IMR-90 (cell line): ENCODE measurements at regions not wholly inside any gene's neighbourhood (a gene's known extent, or its start where the extent isn't known, plus 50 kb on each side); places are given as distances from the start of the nearest gene placed in this dataset.
"Not testable (repeated sequence)": the region's sequence is repeated elsewhere in the genome, so short reads cannot be mapped to it uniquely, and the experiment has no call there.

Source experiments
- ATAC-seq: fragments of 200-7000 bp; cut with Tn5 transposase; 2 replicates; pipeline ENCODE4 v1.9.1; 2020; ENCODE audit warnings: low read depth, mild to moderate bottlenecking, moderate library complexity
- BruUV-seq: library from RNA; stranded (reverse); fragments of 400-500 nt; replicated peaks from 2 replicates; lab custom pipeline; 2021; lab: Mats Ljungman, UMichigan
- CTCF ChIA-PET: fragments of 300-600 bp; formaldehyde crosslinking; extraction: SDS; loops from one replicate; lab custom pipeline; 2021; ENCODE audit warnings: antibody characterized with exemption; lab: Yijun Ruan, JAX
- POLR2A ChIA-PET: fragments of 300-600 bp; sonication (Branson Sonifier 250); formaldehyde crosslinking; loops from one replicate; lab custom pipeline; 2022; ENCODE audit warnings: antibody characterized with exemption; ENCODE audit not compliant: unreplicated experiment; lab: Charles Lee
- DNase-seq: peaks from one replicate; pipeline ENCODE4 v3.0.0; 2013
- H2AFZ ChIP-seq: replicated peaks from 2 replicates; pipeline ENCODE3; 2013; ENCODE audit warnings: low read length, mild to moderate bottlenecking; ENCODE audit not compliant: poor library complexity
- H2AK5ac ChIP-seq: 2 replicates; pipeline ENCODE4 v1.6.1; 2013; ENCODE audit warnings: low read depth, low read length, inconsistent platforms
- H2AK9ac ChIP-seq: replicated peaks from 2 replicates; pipeline ENCODE3; 2013; ENCODE audit warnings: mild to moderate bottlenecking, low read depth, low read length, moderate library complexity; ENCODE audit not compliant: poor library complexity
- H2BK120ac ChIP-seq: 2 replicates; pipeline ENCODE4 v1.6.1; 2013; ENCODE audit warnings: low read depth, low read length, inconsistent platforms
- H2BK15ac ChIP-seq: 3 replicates; pipeline ENCODE4 v1.6.1; 2013; ENCODE audit warnings: low read depth, low read length, inconsistent platforms
- H2BK20ac ChIP-seq: 2 replicates; pipeline ENCODE4 v1.6.1; 2013; ENCODE audit warnings: low read depth, mild to moderate bottlenecking, inconsistent platforms, low read length, moderate library complexity
- H2BK5ac ChIP-seq: 2 replicates; pipeline ENCODE4 v1.6.1; 2013; ENCODE audit warnings: mild to moderate bottlenecking, low read depth, low read length, inconsistent platforms; ENCODE audit not compliant: poor library complexity, severe bottlenecking
- H3K14ac ChIP-seq: replicated peaks from 2 replicates; pipeline ENCODE4 v1.6.1; 2013; ENCODE audit warnings: low read depth, low read length, inconsistent platforms
- H3K18ac ChIP-seq: 2 replicates; pipeline ENCODE4 v1.6.1; 2013; ENCODE audit warnings: low read depth, low read length, control low read depth
- H3K23ac ChIP-seq: 2 replicates; pipeline ENCODE4 v1.6.1; 2013; ENCODE audit warnings: low read depth, low read length, inconsistent platforms
- H3K27ac ChIP-seq: 2 replicates; pipeline ENCODE4 v1.5.1; 2013; ENCODE audit warnings: mild to moderate bottlenecking, control low read depth, low read length; ENCODE audit not compliant: insufficient read depth
- H3K27me3 ChIP-seq: 2 replicates; pipeline ENCODE4 v1.6.1; 2013; ENCODE audit warnings: low read length; ENCODE audit not compliant: control insufficient read depth, insufficient read depth
- H3K36me3 ChIP-seq: 2 replicates; pipeline ENCODE4 v1.6.1; 2013; ENCODE audit warnings: low read length, mixed read lengths; ENCODE audit not compliant: control insufficient read depth, insufficient read depth
- H3K4ac ChIP-seq: 2 replicates; pipeline ENCODE4 v1.6.1; 2013; ENCODE audit warnings: low read depth, low read length, inconsistent platforms
- H3K4me1 ChIP-seq: 2 replicates; pipeline ENCODE4 v1.6.1; 2013; ENCODE audit warnings: low read length, mixed read lengths; ENCODE audit not compliant: control insufficient read depth, insufficient read depth
- H3K4me2 ChIP-seq: 2 replicates; pipeline ENCODE4 v1.6.1; 2013; ENCODE audit warnings: low read depth, mild to moderate bottlenecking, control low read depth, low read length, moderate library complexity
- H3K4me3 ChIP-seq: 2 replicates; pipeline ENCODE4 v1.5.1; 2013; ENCODE audit warnings: low read depth, mild to moderate bottlenecking, control low read depth, low read length, moderate library complexity; ENCODE audit not compliant: insufficient read depth
- H3K56ac ChIP-seq: 2 replicates; pipeline ENCODE4 v1.6.1; 2013; ENCODE audit warnings: low read length, inconsistent platforms; ENCODE audit not compliant: insufficient read depth; ENCODE audit errors: extremely low read depth
- H3K79me1 ChIP-seq, 2 experiments: 2 replicates each; pipeline ENCODE4 v1.6.1; 2013; ENCODE audit warnings: low read length in 2 of 2, inconsistent platforms in 1 of 2, low read depth in 1 of 2
- H3K9ac ChIP-seq: 2 replicates; pipeline ENCODE4 v1.6.1; 2013; ENCODE audit warnings: low read depth, low read length, control low read depth
- H3K9me1 ChIP-seq: 2 replicates; pipeline ENCODE4 v1.6.1; 2013; ENCODE audit warnings: low read length, inconsistent platforms; ENCODE audit not compliant: insufficient read depth
- H3K9me3 ChIP-seq: 2 replicates; pipeline ENCODE4 v1.6.1; 2013; ENCODE audit warnings: low read length; ENCODE audit not compliant: control insufficient read depth, insufficient read depth
- H4K20me1 ChIP-seq: 2 replicates; pipeline ENCODE4 v1.6.1; 2013; ENCODE audit warnings: low read length, inconsistent platforms; ENCODE audit not compliant: insufficient read depth
- H4K5ac ChIP-seq: 2 replicates; pipeline ENCODE4 v1.6.1; 2013; ENCODE audit warnings: mild to moderate bottlenecking, low read depth, low read length, control low read depth
- H4K8ac ChIP-seq, 2 experiments: 2 replicates each; pipeline ENCODE4 v1.6.1; 2013; ENCODE audit warnings: low read depth in 2 of 2, low read length in 2 of 2, control low read depth in 1 of 2, inconsistent platforms in 1 of 2
- H4K91ac ChIP-seq: 2 replicates; pipeline ENCODE4 v1.6.1; 2013; ENCODE audit warnings: low read depth, low read length, inconsistent platforms; ENCODE audit not compliant: insufficient read depth
- CEBPB ChIP-seq: IDR thresholded peaks from 2 replicates; pipeline ENCODE4 v1.6.1; 2012; ENCODE audit warnings: low read depth, low read length, improper control_type of control experiment
- MAFK ChIP-seq: IDR thresholded peaks from 2 replicates; pipeline ENCODE4 v1.6.1; 2012; ENCODE audit warnings: low read depth, low read length, improper control_type of control experiment
- MAZ ChIP-seq: IDR thresholded peaks from 2 replicates; pipeline ENCODE4 v1.6.1; 2012; ENCODE audit warnings: low read depth, mild to moderate bottlenecking, low read length, improper control_type of control experiment, moderate library complexity, borderline replicate concordance
- POLR2A ChIP-seq: IDR thresholded peaks from 2 replicates; pipeline ENCODE4 v1.6.1; 2012; ENCODE audit warnings: mild to moderate bottlenecking, low read depth, low read length
- RCOR1 ChIP-seq: IDR thresholded peaks from 2 replicates; pipeline ENCODE4 v1.6.1; 2012; ENCODE audit warnings: mild to moderate bottlenecking, low read length, improper control_type of control experiment; ENCODE audit not compliant: insufficient replicate concordance
- WGBS, 2 experiments: methylation state at CpG; one replicate each; pipeline versions ENCODE4 v1.1.5 to v1.1.7; 2013; ENCODE audit warnings: missing lambda C conversion rate in 2 of 2; ENCODE audit not compliant: insufficient read length in 1 of 2; ENCODE audit errors: extremely low coverage in 2 of 2; 5-methylcytosine and 5-hydroxymethylcytosine counted together
- dilution Hi-C: fragments of 300-500 bp; cut with HindIII; formaldehyde crosslinking; loops from one replicate; pipeline ENCODE4 v1.14.3; 2018; ENCODE audit warnings: low sequenced_read_pairs; ENCODE audit not compliant: unreplicated experiment
- in situ Hi-C: fragments of 300-500 bp; cut with MboI; formaldehyde crosslinking; loops from 3 replicates; pipeline ENCODE4 v1.14.3; 2019; ENCODE audit warnings: low sequenced_read_pairs, inconsistent platforms, mixed read lengths
- intact Hi-C: fragments of 100-400 bp; cut with micrococcal nuclease; formaldehyde crosslinking; loops from 2 replicates; pipeline ENCODE4 v1.10.0; 2022

- Histone ChIP-seq H4K8ac (no peak overlapping the region), H3K36me3 (no peaks in the 10 kb centered on the region), H4K5ac (no peak overlapping the region), H3K56ac (no peak overlapping the region), H3K79me1 (no peaks in the 10 kb centered on the region), H3K23ac (no peak overlapping the region), H3K4me2 (no peak overlapping the region), H2AK9ac (no peak overlapping the region), H3K9me1 (no peaks in the 10 kb centered on the region), H3K27me3 (peaks cover 50% of the 10 kb centered on the region), H2BK5ac (no peak overlapping the region), H2BK20ac (no peak overlapping the region), H2AFZ (no peak overlapping the region), H3K27ac (no peak overlapping the region), H4K20me1 (no peaks in the 10 kb centered on the region), H3K4me3 (no peak overlapping the region), H2BK15ac (no peak overlapping the region), H3K4ac (no peak overlapping the region), H3K4me1 (no peaks in the 10 kb centered on the region), H2AK5ac (no peak overlapping the region), H2BK120ac (no peak overlapping the region), H3K14ac (no peak overlapping the region), H3K9me3 (no peaks in the 10 kb centered on the region; the same call in 1 of the 2 replicates), H3K18ac (no peak overlapping the region), H3K9ac (no peak overlapping the region), H4K91ac (no peak overlapping the region)
- ATAC-seq (no peak), DNase-seq (no peak)
- dilution Hi-C loops, result no loop called here
- intact Hi-C loops, result no loop called here
- POLR2A ChIA-PET, result no interaction called here
- 0% methylated on average over 1 of the region's 6 CpGs; no CpG with 5 or more reads in 1 of the 2 experiments for WGBS, 2 experiments
- in situ Hi-C loops, result no loop called here
- no TSS peak for BruUV-seq
- CTCF ChIA-PET, result no interaction called here
- no peak for TF ChIP-seq MAZ
- no peak for TF ChIP-seq POLR2A
- TF ChIP-seq CEBPB, result no peak
- no peak for TF ChIP-seq MAFK
- no peak for TF ChIP-seq RCOR1
Measured at GRCh38 chr1:22334860-22335550, 116.6 kb upstream of the ZBTB40 start.

GRCh38 chr1:22336274-22336673 is 115.4 kb upstream of the ZBTB40 start:
- POLR2A ChIA-PET, CTCF ChIA-PET, H3K27ac ChIP-seq, in situ Hi-C loops, H3K56ac ChIP-seq, H3K4ac ChIP-seq, H4K5ac ChIP-seq, H2BK15ac ChIP-seq, H2AFZ ChIP-seq, H3K4me3 ChIP-seq, H2AK5ac ChIP-seq, dilution Hi-C loops, H2BK20ac ChIP-seq, intact Hi-C loops, H3K79me1 ChIP-seq, H4K91ac ChIP-seq, ATAC-seq, BruUV-seq, H3K4me1 ChIP-seq, H2BK5ac ChIP-seq, H4K8ac ChIP-seq, H3K36me3 ChIP-seq, H3K23ac ChIP-seq, H3K4me2 ChIP-seq, H3K9me3 ChIP-seq, H2AK9ac ChIP-seq, H2BK120ac ChIP-seq, H3K9ac ChIP-seq, H3K14ac ChIP-seq, H4K20me1 ChIP-seq, H3K18ac ChIP-seq, DNase-seq, H3K9me1 ChIP-seq: not testable (repeated sequence)
- H3K27me3 ChIP-seq, result peaks cover 57% of the 10 kb centered on the region
- WGBS, 2 experiments, result 67 to 100% methylated on average over 1 to 2 of the region's 2 CpGs
